ENCODE measurements at regions not wholly inside any gene's neighbourhood (a gene's known extent, or its start where the extent isn't known, plus 50 kb on each side); places are given as distances from the start of the nearest gene placed in this dataset.

GRCh38 chr7:119343289-119343688 is 929.7 kb upstream of the KCND2 start:
- Mint-ChIP-seq H3K27me3 (no peaks in the 10 kb centered on the region), H3K4me3 (no peak overlapping the region), H3K27ac (no peak overlapping the region), H3K4me1 (ENCODE audit: low read depth) (no peaks in the 10 kb centered on the region), H3K9me3 (no peaks in the 10 kb centered on the region), H3K36me3 (ENCODE audit: low read depth) (no peaks in the 10 kb centered on the region)
- intact Hi-C loops (cut with micrococcal nuclease): no loop called here

GRCh38 chr7:119344466-119344865 is 928.5 kb upstream of the KCND2 start:
- H3K27me3 Mint-ChIP-seq: no peaks in the 10 kb centered on the region
- no peak overlapping the region for H3K27ac Mint-ChIP-seq
- H3K4me3 Mint-ChIP-seq: no peak overlapping the region
- no peaks in the 10 kb centered on the region for H3K9me3 Mint-ChIP-seq
- intact Hi-C loops (cut with micrococcal nuclease): no loop called here
- no peaks in the 10 kb centered on the region for H3K4me1 Mint-ChIP-seq (ENCODE audit: low read depth)
- H3K36me3 Mint-ChIP-seq (ENCODE audit: low read depth): no peaks in the 10 kb centered on the region

GRCh38 chr7:119348491-119348890 is 924.5 kb upstream of the KCND2 start:
- Mint-ChIP-seq H3K36me3 (ENCODE audit: low read depth) (no peaks in the 10 kb centered on the region), H3K4me1 (ENCODE audit: low read depth) (no peaks in the 10 kb centered on the region), H3K27me3 (no peaks in the 10 kb centered on the region), H3K9me3 (no peaks in the 10 kb centered on the region), H3K4me3 (no peak overlapping the region), H3K27ac (no peak overlapping the region)
- intact Hi-C loops (cut with micrococcal nuclease): no loop called here

GRCh38 chr7:119350334-119350733 is 922.6 kb upstream of the KCND2 start:
- Mint-ChIP-seq H3K4me3 (no peak overlapping the region), H3K27me3 (no peaks in the 10 kb centered on the region), H3K9me3 (no peaks in the 10 kb centered on the region), H3K36me3 (ENCODE audit: low read depth) (no peaks in the 10 kb centered on the region), H3K4me1 (ENCODE audit: low read depth) (no peaks in the 10 kb centered on the region), H3K27ac (no peak overlapping the region)
- intact Hi-C loops (cut with micrococcal nuclease): no loop called here

- H3K4me3 Mint-ChIP-seq: no peak overlapping the region
- H3K4me1 Mint-ChIP-seq (ENCODE audit: low read depth): no peaks in the 10 kb centered on the region
- H3K27me3 Mint-ChIP-seq: no peaks in the 10 kb centered on the region
- intact Hi-C loops (cut with micrococcal nuclease): no loop called here
- no peak overlapping the region for H3K27ac Mint-ChIP-seq
- no peaks in the 10 kb centered on the region for H3K9me3 Mint-ChIP-seq
- H3K36me3 Mint-ChIP-seq (ENCODE audit: low read depth): no peaks in the 10 kb centered on the region
Observed at GRCh38 chr7:119351320-119351719, 921.7 kb upstream of the KCND2 start.

GRCh38 chr7:119374436-119374835 is 898.5 kb upstream of the KCND2 start:
- H3K9me3 Mint-ChIP-seq: no peaks in the 10 kb centered on the region
- no peaks in the 10 kb centered on the region for H3K36me3 Mint-ChIP-seq (ENCODE audit: low read depth)
- H3K4me1 Mint-ChIP-seq (ENCODE audit: low read depth): no peaks in the 10 kb centered on the region
- H3K27me3 Mint-ChIP-seq: no peaks in the 10 kb centered on the region
- H3K27ac Mint-ChIP-seq: no peak overlapping the region
- H3K4me3 Mint-ChIP-seq: no peak overlapping the region
- intact Hi-C loops (cut with micrococcal nuclease): no loop called here

- intact Hi-C loops (cut with micrococcal nuclease): no loop called here
- H3K27me3 Mint-ChIP-seq: no peaks in the 10 kb centered on the region
- no peak overlapping the region for H3K27ac Mint-ChIP-seq
- H3K4me3 Mint-ChIP-seq: no peak overlapping the region
- no peaks in the 10 kb centered on the region for H3K9me3 Mint-ChIP-seq
- no peaks in the 10 kb centered on the region for H3K36me3 Mint-ChIP-seq (ENCODE audit: low read depth)
- no peaks in the 10 kb centered on the region for H3K4me1 Mint-ChIP-seq (ENCODE audit: low read depth)
Observed at GRCh38 chr7:119377861-119378260, 895.1 kb upstream of the KCND2 start.

GRCh38 chr7:119382726-119383125 is 890.2 kb upstream of the KCND2 start:
- intact Hi-C loops (cut with micrococcal nuclease): no loop called here
- no peaks in the 10 kb centered on the region for H3K9me3 Mint-ChIP-seq

GRCh38 chr7:119395024-119395423 is 878.0 kb upstream of the KCND2 start:
- Mint-ChIP-seq H3K4me1 (ENCODE audit: low read depth) (no peaks in the 10 kb centered on the region), H3K27me3 (no peaks in the 10 kb centered on the region), H3K27ac (no peak overlapping the region), H3K4me3 (no peak overlapping the region), H3K36me3 (ENCODE audit: low read depth) (no peaks in the 10 kb centered on the region), H3K9me3 (no peaks in the 10 kb centered on the region)
- intact Hi-C loops (cut with micrococcal nuclease): no loop called here

More at GRCh38 chr7:119382726-119383125, 890.2 kb upstream of the KCND2 start:
- Mint-ChIP-seq H3K4me3 (no peak overlapping the region), H3K36me3 (ENCODE audit: low read depth) (no peaks in the 10 kb centered on the region), H3K27ac (no peak overlapping the region), H3K27me3 (no peaks in the 10 kb centered on the region), H3K4me1 (ENCODE audit: low read depth) (no peaks in the 10 kb centered on the region)

GRCh38 chr7:119397156-119397555 is 875.8 kb upstream of the KCND2 start:
- Mint-ChIP-seq H3K36me3 (ENCODE audit: low read depth) (no peaks in the 10 kb centered on the region), H3K9me3 (no peaks in the 10 kb centered on the region), H3K27ac (no peak overlapping the region), H3K4me1 (ENCODE audit: low read depth) (no peaks in the 10 kb centered on the region), H3K4me3 (no peak overlapping the region), H3K27me3 (no peaks in the 10 kb centered on the region)
- intact Hi-C loops (cut with micrococcal nuclease): no loop called here

GRCh38 chr7:119408596-119408995 is 864.4 kb upstream of the KCND2 start:
- intact Hi-C loops (cut with micrococcal nuclease): no loop called here
- H3K4me1 Mint-ChIP-seq (ENCODE audit: low read depth): no peaks in the 10 kb centered on the region
- H3K4me3 Mint-ChIP-seq: no peak overlapping the region
- H3K9me3 Mint-ChIP-seq: peaks cover 7% of the 10 kb centered on the region
- H3K27me3 Mint-ChIP-seq: no peaks in the 10 kb centered on the region
- no peak overlapping the region for H3K27ac Mint-ChIP-seq
- H3K36me3 Mint-ChIP-seq (ENCODE audit: low read depth): no peaks in the 10 kb centered on the region

GRCh38 chr7:119413314-119413805 is 859.6 kb upstream of the KCND2 start:
- Mint-ChIP-seq H3K4me1 (ENCODE audit: low read depth) (no peaks in the 10 kb centered on the region), H3K27ac (no peak overlapping the region), H3K9me3 (peaks cover 7% of the 10 kb centered on the region), H3K4me3 (no peak overlapping the region), H3K36me3 (ENCODE audit: low read depth) (no peaks in the 10 kb centered on the region), H3K27me3 (no peaks in the 10 kb centered on the region)
- intact Hi-C loops (cut with micrococcal nuclease): no loop called here

GRCh38 chr7:119415682-119416081 is 857.3 kb upstream of the KCND2 start:
- intact Hi-C loops (cut with micrococcal nuclease): no loop called here
- no peaks in the 10 kb centered on the region for H3K4me1 Mint-ChIP-seq (ENCODE audit: low read depth)
- no peak overlapping the region for H3K27ac Mint-ChIP-seq
- H3K9me3 Mint-ChIP-seq: peaks cover 7% of the 10 kb centered on the region
- H3K4me3 Mint-ChIP-seq: no peak overlapping the region
- H3K27me3 Mint-ChIP-seq: no peaks in the 10 kb centered on the region
- no peaks in the 10 kb centered on the region for H3K36me3 Mint-ChIP-seq (ENCODE audit: low read depth)

- H3K36me3 Mint-ChIP-seq (ENCODE audit: low read depth): no peaks in the 10 kb centered on the region
Observed at GRCh38 chr7:119421657-119422056, 851.3 kb upstream of the KCND2 start.

GRCh38 chr7:119436882-119437281 is 836.1 kb upstream of the KCND2 start:
- intact Hi-C loops (cut with micrococcal nuclease): no loop called here
- Mint-ChIP-seq H3K27ac (no peak overlapping the region), H3K36me3 (ENCODE audit: low read depth) (no peaks in the 10 kb centered on the region), H3K27me3 (no peaks in the 10 kb centered on the region), H3K4me1 (ENCODE audit: low read depth) (no peaks in the 10 kb centered on the region), H3K9me3 (peaks cover 39% of the 10 kb centered on the region), H3K4me3 (no peak overlapping the region)

More at GRCh38 chr7:119421657-119422056, 851.3 kb upstream of the KCND2 start:
- H3K27ac Mint-ChIP-seq: no peak overlapping the region
- no peaks in the 10 kb centered on the region for H3K27me3 Mint-ChIP-seq
- intact Hi-C loops (cut with micrococcal nuclease): no loop called here
- no peaks in the 10 kb centered on the region for H3K4me1 Mint-ChIP-seq (ENCODE audit: low read depth)
- H3K4me3 Mint-ChIP-seq: no peak overlapping the region
- H3K9me3 Mint-ChIP-seq: no peaks in the 10 kb centered on the region

Data from dendritic cell treated with granulocyte-macrophage colony-stimulating factor and Interleukin-4, amounts not matched to agents 40 ng/mL and 50 ng/mL, for 4 days (primary cell).